ENCODE measurements at regions not wholly inside any gene's neighbourhood (a gene's known extent, or its start where the extent isn't known, plus 50 kb on each side); places are given as distances from the start of the nearest gene placed in this dataset.

DNA sequence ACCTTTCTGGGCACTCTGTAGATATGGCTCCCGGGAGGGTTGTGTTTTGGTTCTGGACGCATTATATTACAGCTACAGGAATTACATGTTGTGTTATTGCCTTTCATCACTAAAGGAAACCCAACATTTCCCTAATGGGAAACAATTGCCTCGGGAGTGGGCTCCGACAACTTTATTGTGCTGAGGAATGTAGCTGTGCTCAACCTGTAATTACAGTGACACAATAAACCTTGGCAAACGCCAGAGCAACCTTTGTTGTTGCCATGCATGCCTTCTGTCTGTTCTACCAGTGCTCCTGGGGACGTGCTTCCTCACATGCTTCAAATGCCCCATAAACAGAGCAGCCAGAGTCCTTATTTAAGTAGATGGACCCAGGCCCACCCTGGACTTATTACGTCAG is 182.4 kb downstream of the DIRAS2 start:
- TF ChIP-seq MAX (IDR thresholded peaks at IDR 0.05) (no peak), SIN3A (IDR thresholded peaks at IDR 0.05; ENCODE audit: low read depth) (no peak), SP1 (IDR thresholded peaks at IDR 0.05; ENCODE audit: low read depth) (no peak), JUND (IDR thresholded peaks at IDR 0.05) (no peak), EGR1 (IDR thresholded peaks at IDR 0.05; ENCODE audit: low read depth) (no peak), YY1 (IDR thresholded peaks at IDR 0.05; ENCODE audit: extremely low read depth, insufficient replicate concordance, low read depth, low read length) (no peak), CEBPB (IDR thresholded peaks at IDR 0.05; ENCODE audit: low read depth) (no peak), EZH2phosphoT487 (IDR thresholded peaks at IDR 0.05; ENCODE audit: borderline replicate concordance) (no peak), ZBTB33 (IDR thresholded peaks at IDR 0.05; ENCODE audit: extremely low read depth, insufficient replicate concordance, low read length) (no peak), ATF3 (IDR thresholded peaks at IDR 0.05) (no peak), SRF (IDR thresholded peaks at IDR 0.05; ENCODE audit: low read depth) (no peak), RAD21 (IDR thresholded peaks at IDR 0.05; ENCODE audit: low read depth) (no peak), ELF1 (IDR thresholded peaks at IDR 0.05; ENCODE audit: borderline replicate concordance, low read depth) (no peak), POLR2AphosphoS5 (IDR thresholded peaks at IDR 0.05; ENCODE audit: low read depth, low read length) (no peak), TCF7L2 (IDR thresholded peaks at IDR 0.05; ENCODE audit: borderline replicate concordance, extremely low read depth, insufficient read depth, insufficient read length) (no peak), ZNF274 (IDR thresholded peaks at IDR 0.05; ENCODE audit: low read depth, low read length) (no peak), ZFX (IDR thresholded peaks at IDR 0.05) (no peak), REST (IDR thresholded peaks at IDR 0.05; ENCODE audit: low read depth) (no peak), FOSL1 (IDR thresholded peaks at IDR 0.05; ENCODE audit: low read depth) (no peak)
- TF ChIP-seq, protein P1, sequence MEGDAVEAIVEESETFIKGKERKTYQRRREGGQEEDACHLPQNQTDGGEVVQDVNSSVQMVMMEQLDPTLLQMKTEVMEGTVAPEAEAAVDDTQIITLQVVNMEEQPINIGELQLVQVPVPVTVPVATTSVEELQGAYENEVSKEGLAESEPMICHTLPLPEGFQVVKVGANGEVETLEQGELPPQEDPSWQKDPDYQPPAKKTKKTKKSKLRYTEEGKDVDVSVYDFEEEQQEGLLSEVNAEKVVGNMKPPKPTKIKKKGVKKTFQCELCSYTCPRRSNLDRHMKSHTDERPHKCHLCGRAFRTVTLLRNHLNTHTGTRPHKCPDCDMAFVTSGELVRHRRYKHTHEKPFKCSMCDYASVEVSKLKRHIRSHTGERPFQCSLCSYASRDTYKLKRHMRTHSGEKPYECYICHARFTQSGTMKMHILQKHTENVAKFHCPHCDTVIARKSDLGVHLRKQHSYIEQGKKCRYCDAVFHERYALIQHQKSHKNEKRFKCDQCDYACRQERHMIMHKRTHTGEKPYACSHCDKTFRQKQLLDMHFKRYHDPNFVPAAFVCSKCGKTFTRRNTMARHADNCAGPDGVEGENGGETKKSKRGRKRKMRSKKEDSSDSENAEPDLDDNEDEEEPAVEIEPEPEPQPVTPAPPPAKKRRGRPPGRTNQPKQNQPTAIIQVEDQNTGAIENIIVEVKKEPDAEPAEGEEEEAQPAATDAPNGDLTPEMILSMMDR (IDR thresholded peaks at IDR 0.05 in 2 of 3, conservative IDR thresholded peaks at IDR 0.05 in 1 of 3; ENCODE audit: borderline replicate concordance in 1 of 3, insufficient read depth in 1 of 3, low read depth in 2 of 3, low read length in 2 of 3): no peak
- Histone ChIP-seq H3K36me3 (ENCODE audit: control insufficient read depth in 1 of 2, insufficient read depth in 2 of 2, low read length in 2 of 2) (no peaks in the 10 kb centered on the region), H4K20me1 (ENCODE audit: insufficient read depth) (no peaks in the 10 kb centered on the region), H3K79me2 (ENCODE audit: insufficient read depth, low read length) (no peaks in the 10 kb centered on the region), H3K27me3 (ENCODE audit: insufficient read depth, low read length) (0 out of 2 replicates have a peak, but pooled peaks cover 6% of the 10 kb centered on the region), H3K9ac (ENCODE audit: low read length) (no peak overlapping the region), H3K4me1 (ENCODE audit: control insufficient read depth in 1 of 2, insufficient read depth in 2 of 2, low read length in 2 of 2) (peaks cover 0 to 3% of the 10 kb centered on the region in 2 experiments; a peak in 1 of 4 replicates), H3K9me3 (ENCODE audit: control insufficient read depth in 1 of 2, insufficient read depth in 1 of 2, low read depth in 1 of 2, low read length in 2 of 2) (no peaks in the 10 kb centered on the region), H3K4me2 (ENCODE audit: low read length) (no peak overlapping the region), H3K27ac (ENCODE audit: low read depth, low read length) (no peak overlapping the region), H3K4me3 (replicated peaks in 1 of 2; ENCODE audit: low read depth in 1 of 2, low read length in 2 of 2) (no peak overlapping the region), H3K9me2 (ENCODE audit: insufficient read depth) (no peaks in the 10 kb centered on the region), H2AFZ (ENCODE audit: low read depth, low read length, poor library complexity, severe bottlenecking) (no peak overlapping the region)
- DNase-seq (ENCODE audit: low read depth, low spot score) (no peak), ATAC-seq (no peak)
- intact Hi-C loops (cut with micrococcal nuclease): no loop called here
- BruUV-seq (replicated peaks): no TSS peak
- ChIA-PET POLR2A (no interaction called here), RAD21 (ENCODE audit: low non-redundant PET in 1 of 2, low total read pairs in 2 of 2, uncharacterized antibody in 2 of 2, unreplicated experiment in 2 of 2) (no interaction called here), CTCF (interaction anchor here (1.2 kb wide), 1 partner anchor 142 kb away, joined by 3 read pairs; no protein-coding TSS in a partner anchor)
